Right lobe of liver (tissue), 6 donors: ENCODE measurements at regions not wholly inside any gene's neighbourhood (a gene's known extent, or its start where the extent isn't known, plus 50 kb on each side); places are given as distances from the start of the nearest gene placed in this dataset.
"Not testable (repeated sequence)": the region's sequence is repeated elsewhere in the genome, so short reads cannot be mapped to it uniquely, and the experiment has no call there.

Source experiments
- ATAC-seq, 4 donors: fragments of 200-7000 bp; cut with Tn5 transposase; one replicate each; pipeline ENCODE4 v1.9.1; 2020; ENCODE audit warnings: mild to moderate bottlenecking in 4 of 4, moderate library complexity in 4 of 4
- DNase-seq, 3 donors: peaks; one replicate each; pipeline ENCODE4 v3.0.0-alpha.2; 2020
- H3K27ac ChIP-seq, 3 donors: fragments of 200-600 bp; one replicate each; pipeline ENCODE4 v1.8.0; 2022
- H3K27me3 ChIP-seq, 2 donors: fragments of 200-600 bp; one replicate each; pipeline ENCODE4 v1.8.0; 2022
- H3K36me3 ChIP-seq, 4 donors: fragments of 200-600 bp; sonication (generic) in 1 of 4; one replicate each; pipeline versions ENCODE4 v1.5.1 to v1.8.0; 2017 to 2022; ENCODE audit warnings: control low read depth in 1 of 4
- H3K4me1 ChIP-seq, 4 donors: fragments of 200-600 bp; sonication (generic) in 1 of 4; one replicate each; pipeline versions ENCODE4 v1.5.1 to v1.8.0; 2017 to 2022; ENCODE audit warnings: control low read depth in 1 of 4
- H3K4me3 ChIP-seq, 3 donors: fragments of 200-600 bp; one replicate each; pipeline ENCODE4 v1.8.0; 2022
- H3K9me3 ChIP-seq, 4 donors: fragments of 200-600 bp; sonication (generic) in 1 of 4; one replicate each; pipeline versions ENCODE4 v1.5.1 to v1.8.0; 2017 to 2022; ENCODE audit warnings: control low read depth in 1 of 4
- CTCF ChIP-seq, 4 donors: fragments of 200-600 bp in 3 of 4; fragments of 450-650 bp in 1 of 4; IDR thresholded peaks; one replicate each; pipeline versions ENCODE4 v1.5.1 to v1.8.0; 2016 to 2022; ENCODE audit warnings: antibody characterized with exemption in 4 of 4, mild to moderate bottlenecking in 2 of 4
- POLR2A ChIP-seq: fragments of 450-650 bp; IDR thresholded peaks from one replicate; pipeline ENCODE4 v1.6.1; 2017; ENCODE audit warnings: antibody characterized with exemption, mild to moderate bottlenecking
- WGBS: methylation state at CpG from one replicate; pipeline ENCODE4 v1.1.6; 2018; ENCODE audit warnings: low coverage, low lambda C conversion rate; ENCODE audit not compliant: insufficient coverage; ENCODE audit errors: missing lambda C conversion rate; 5-methylcytosine and 5-hydroxymethylcytosine counted together
- intact Hi-C, 2 donors: fragments of 100-400 bp; cut with DNase I; formaldehyde crosslinking; loops; one replicate each; pipeline versions ENCODE4 v1.11.2 to v1.14.1; 2022
- donor health status: DM: no; HTN: yes; CAD: no.
- donor health status: DM: no; HTN: no; CAD: no.
- donor health status: DM: no; HTN: no; CAD: no.
- donor health status: DM: no; HTN: yes; CAD: no.
- donor health status: DM: no; HTN: yes; CAD: no.

- WGBS, result 39% methylated on average over 4 of the region's 4 CpGs
- DNase-seq, result no peak
Measured at GRCh38 chr1:185464777-185465176, 147.7 kb upstream of the IVNS1ABP start.

GRCh38 chr1:185463433-185463832 is 146.4 kb upstream of the IVNS1ABP start:
- H3K4me3 ChIP-seq, result no peak overlapping the region
- no peak overlapping the region for H3K27ac ChIP-seq
- DNase-seq, result no peak
- H3K36me3 ChIP-seq, result no peaks in the 10 kb centered on the region
- no peak for TF ChIP-seq CTCF (IDR thresholded peaks at IDR 0.05)
- TF ChIP-seq POLR2A, result no peak
- 76% methylated on average over 3 of the region's 3 CpGs for WGBS
- no peaks in the 10 kb centered on the region for H3K9me3 ChIP-seq
- no peak for ATAC-seq
- H3K4me1 ChIP-seq, result no peaks in the 10 kb centered on the region
- intact Hi-C loops, result no loop called here
- H3K27me3 ChIP-seq, result no peaks in the 10 kb centered on the region

More at GRCh38 chr1:185464777-185465176, 147.7 kb upstream of the IVNS1ABP start:
- Histone ChIP-seq H3K4me3 (no peak overlapping the region), H3K4me1 (no peaks in the 10 kb centered on the region), H3K27me3 (no peaks in the 10 kb centered on the region), H3K36me3 (no peaks in the 10 kb centered on the region), H3K9me3 (no peaks in the 10 kb centered on the region), H3K27ac (no peak overlapping the region)
- peak in 1 of 4 donors; percentile 25 for ATAC-seq
- intact Hi-C loops, result no loop called here
- TF ChIP-seq POLR2A, result no peak
- TF ChIP-seq CTCF (IDR thresholded peaks at IDR 0.05), result no peak

GRCh38 chr1:185463011-185463410 is 146.0 kb upstream of the IVNS1ABP start:
- Histone ChIP-seq H3K4me1 (no peaks in the 10 kb centered on the region), H3K27ac (no peak overlapping the region)

GRCh38 chr1:185460723-185461122 is 143.7 kb upstream of the IVNS1ABP start:
- 83% methylated on average over 1 of the region's 4 CpGs for WGBS
- H3K27me3 ChIP-seq, H3K9me3 ChIP-seq, H3K36me3 ChIP-seq, H3K4me3 ChIP-seq, H3K27ac ChIP-seq, DNase-seq, H3K4me1 ChIP-seq, ATAC-seq, intact Hi-C loops: not testable (repeated sequence)

More at GRCh38 chr1:185463011-185463410, 146.0 kb upstream of the IVNS1ABP start:
- ATAC-seq (no peak), DNase-seq (no peak)
- no peaks in the 10 kb centered on the region for H3K9me3 ChIP-seq
- WGBS, result 74% methylated on average over 4 of the region's 4 CpGs
- H3K4me3 ChIP-seq, result no peak overlapping the region
- H3K27me3 ChIP-seq, result no peaks in the 10 kb centered on the region
- TF ChIP-seq CTCF (IDR thresholded peaks at IDR 0.05), result no peak
- TF ChIP-seq POLR2A, result no peak
- no peaks in the 10 kb centered on the region for H3K36me3 ChIP-seq
- intact Hi-C loops, result no loop called here

GRCh38 chr1:185459141-185459540 is 142.1 kb upstream of the IVNS1ABP start:
- TF ChIP-seq POLR2A, result no peak
- no peak for TF ChIP-seq CTCF (IDR thresholded peaks at IDR 0.05)
- H3K27ac ChIP-seq, result no peak overlapping the region
- no peaks in the 10 kb centered on the region for H3K27me3 ChIP-seq
- no peaks in the 10 kb centered on the region for H3K36me3 ChIP-seq
- no peaks in the 10 kb centered on the region for H3K4me1 ChIP-seq
- WGBS, result 82% methylated on average over 7 of the region's 7 CpGs
- no peak for DNase-seq
- no peak overlapping the region for H3K4me3 ChIP-seq
- H3K9me3 ChIP-seq, result no peaks in the 10 kb centered on the region
- intact Hi-C loops, result no loop called here
- no peak for ATAC-seq
